ENCODE measurements at regions not wholly inside any gene's neighbourhood (a gene's known extent, or its start where the extent isn't known, plus 50 kb on each side); places are given as distances from the start of the nearest gene placed in this dataset.

GRCh38 chr14:71366861-71367260 lies 459.6 kb downstream of the PCNX1 start:
- TF ChIP-seq, protein P1, sequence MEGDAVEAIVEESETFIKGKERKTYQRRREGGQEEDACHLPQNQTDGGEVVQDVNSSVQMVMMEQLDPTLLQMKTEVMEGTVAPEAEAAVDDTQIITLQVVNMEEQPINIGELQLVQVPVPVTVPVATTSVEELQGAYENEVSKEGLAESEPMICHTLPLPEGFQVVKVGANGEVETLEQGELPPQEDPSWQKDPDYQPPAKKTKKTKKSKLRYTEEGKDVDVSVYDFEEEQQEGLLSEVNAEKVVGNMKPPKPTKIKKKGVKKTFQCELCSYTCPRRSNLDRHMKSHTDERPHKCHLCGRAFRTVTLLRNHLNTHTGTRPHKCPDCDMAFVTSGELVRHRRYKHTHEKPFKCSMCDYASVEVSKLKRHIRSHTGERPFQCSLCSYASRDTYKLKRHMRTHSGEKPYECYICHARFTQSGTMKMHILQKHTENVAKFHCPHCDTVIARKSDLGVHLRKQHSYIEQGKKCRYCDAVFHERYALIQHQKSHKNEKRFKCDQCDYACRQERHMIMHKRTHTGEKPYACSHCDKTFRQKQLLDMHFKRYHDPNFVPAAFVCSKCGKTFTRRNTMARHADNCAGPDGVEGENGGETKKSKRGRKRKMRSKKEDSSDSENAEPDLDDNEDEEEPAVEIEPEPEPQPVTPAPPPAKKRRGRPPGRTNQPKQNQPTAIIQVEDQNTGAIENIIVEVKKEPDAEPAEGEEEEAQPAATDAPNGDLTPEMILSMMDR (IDR thresholded peaks at IDR 0.05): no peak
- TF ChIP-seq POLR2A (IDR thresholded peaks at IDR 0.05) (no peak), POLR2AphosphoS5 (IDR thresholded peaks at IDR 0.05) (no peak)

All from transverse colon (tissue), 4 donors.